OCI-LY7 (cell line): ENCODE measurements at regions not wholly inside any gene's neighbourhood (a gene's known extent, or its start where the extent isn't known, plus 50 kb on each side); places are given as distances from the start of the nearest gene placed in this dataset.

Source experiments
- BruUV-seq: library from RNA; stranded (reverse); fragments of 400-500 nt; replicated peaks from 2 replicates; lab custom pipeline; 2021; lab: Mats Ljungman, UMichigan
- CTCF ChIA-PET: fragments of 300-600 bp; sonication (Branson Sonifier 250); formaldehyde crosslinking; loops from one replicate; lab custom pipeline; 2022; ENCODE audit warnings: antibody characterized with exemption; ENCODE audit not compliant: unreplicated experiment; lab: Charles Lee
- POLR2A ChIA-PET: fragments of 300-600 bp; sonication (Branson Sonifier 250); formaldehyde crosslinking; loops from one replicate; lab custom pipeline; 2022; ENCODE audit warnings: antibody characterized with exemption; lab: Charles Lee
- DNase-seq: peaks from one replicate; pipeline ENCODE4 v3.0.0-alpha.2; 2015; ENCODE audit warnings: low spot score
- H2AFZ ChIP-seq: fragments of 200-600 bp; sonication (generic), shearing (Covaris generic); 2 replicates; pipeline ENCODE4 v1.6.1; 2014; ENCODE audit warnings: mild to moderate bottlenecking, antibody characterized with exemption, low read length, moderate library complexity
- H3K27ac ChIP-seq: fragments of 200-600 bp; sonication (generic); 2 replicates; pipeline ENCODE4 v1.5.1; 2014; ENCODE audit warnings: mixed run types, low read depth, mild to moderate bottlenecking, moderate library complexity, low read length, inconsistent platforms; ENCODE audit not compliant: poor library complexity, severe bottlenecking
- H3K36me3 ChIP-seq: fragments of 200-600 bp; sonication (generic); 2 replicates; pipeline ENCODE4 v1.6.1; 2014; ENCODE audit warnings: mild to moderate bottlenecking, antibody characterized with exemption, low read length, moderate library complexity, mixed read lengths; ENCODE audit not compliant: insufficient read depth
- H3K4me1 ChIP-seq: fragments of 200-600 bp; sonication (generic); 2 replicates; pipeline ENCODE4 v1.5.1; 2014; ENCODE audit warnings: mild to moderate bottlenecking, low read length; ENCODE audit not compliant: insufficient read depth, poor library complexity, severe bottlenecking
- H3K4me2 ChIP-seq: fragments of 200-600 bp; sonication (generic); 2 replicates; pipeline ENCODE4 v1.6.1; 2014; ENCODE audit warnings: mild to moderate bottlenecking, low read length
- H3K4me3 ChIP-seq: fragments of 200-600 bp; sonication (generic); 2 replicates; pipeline ENCODE4 v1.5.1; 2014; ENCODE audit warnings: mild to moderate bottlenecking, low read depth, low read length; ENCODE audit not compliant: poor library complexity, severe bottlenecking
- H3K79me2 ChIP-seq: fragments of 200-600 bp; sonication (generic); 2 replicates; pipeline ENCODE4 v1.6.1; 2016; ENCODE audit warnings: low read depth, mild to moderate bottlenecking, low read length, moderate library complexity, mixed read lengths; ENCODE audit not compliant: insufficient read depth
- H3K9me2 ChIP-seq: fragments of 200-600 bp; sonication (generic); 2 replicates; pipeline ENCODE4 v1.6.1; 2016; ENCODE audit warnings: mild to moderate bottlenecking, low read length, mixed read lengths; ENCODE audit not compliant: insufficient read depth
- H3K9me3 ChIP-seq: fragments of 200-600 bp; sonication (generic); 2 replicates; pipeline ENCODE4 v1.6.1; 2014; ENCODE audit warnings: mild to moderate bottlenecking, mixed run types, low read length, mixed read lengths
- H4K20me1 ChIP-seq: fragments of 200-600 bp; sonication (generic); 2 replicates; pipeline ENCODE4 v1.6.1; 2014; ENCODE audit warnings: mild to moderate bottlenecking, antibody characterized with exemption, low read length, moderate library complexity, mixed read lengths; ENCODE audit not compliant: insufficient read depth
- CTCF ChIP-seq: fragments of 200-600 bp; sonication (generic); conservative IDR thresholded peaks from 2 replicates; pipeline ENCODE4 v1.5.1; 2014; ENCODE audit warnings: mild to moderate bottlenecking, antibody characterized with exemption, low read length, moderate library complexity, mixed read lengths
- EZH2phosphoT487 ChIP-seq: fragments of 200-600 bp; sonication (generic); IDR thresholded peaks from 2 replicates; pipeline ENCODE4 v1.6.1; 2018; ENCODE audit warnings: low read depth, borderline replicate concordance, mild to moderate bottlenecking, mixed run types, antibody characterized with exemption, low read length, moderate library complexity, mixed read lengths
- intact Hi-C: fragments of 100-400 bp; cut with micrococcal nuclease; formaldehyde crosslinking; loops from one replicate; pipeline ENCODE4 v1.10.0; 2022; ENCODE audit not compliant: unreplicated experiment

DNA sequence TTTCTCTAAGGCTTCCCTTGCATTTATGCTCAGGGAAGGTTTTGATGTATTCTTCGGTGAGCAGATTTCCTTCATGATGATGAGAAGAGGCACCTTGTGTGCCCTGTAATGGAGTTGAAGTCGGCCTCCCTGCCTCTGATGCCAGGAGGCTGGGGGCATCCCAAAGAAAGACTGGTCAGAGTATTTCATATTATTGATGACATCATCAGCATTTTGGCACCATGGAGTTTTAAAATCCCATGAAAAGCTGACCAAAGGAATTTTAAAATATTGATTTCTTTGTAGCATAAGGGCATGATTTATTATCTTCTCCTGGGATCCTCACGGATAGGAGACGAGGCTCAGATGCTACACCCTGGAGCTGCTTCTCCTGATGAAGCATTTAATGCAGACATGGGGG is 231.2 kb upstream of the IRX1 start:
- peaks cover 16% of the 10 kb centered on the region for H3K4me1 ChIP-seq
- no peak overlapping the region for H3K4me2 ChIP-seq
- no peaks in the 10 kb centered on the region for H3K9me2 ChIP-seq
- TF ChIP-seq CTCF: no peak
- TF ChIP-seq EZH2phosphoT487: no peak
- H3K79me2 ChIP-seq: no peaks in the 10 kb centered on the region
- no peak overlapping the region for H2AFZ ChIP-seq
- H3K36me3 ChIP-seq: no peaks in the 10 kb centered on the region
- POLR2A ChIA-PET: no interaction called here
- no peak overlapping the region for H3K27ac ChIP-seq
- no peak overlapping the region for H3K4me3 ChIP-seq
- H4K20me1 ChIP-seq: no peaks in the 10 kb centered on the region
- BruUV-seq: no TSS peak
- intact Hi-C loops: no loop called here
- DNase-seq: no peak
- no peaks in the 10 kb centered on the region for H3K9me3 ChIP-seq
- CTCF ChIA-PET: no interaction called here

GRCh38 chr5:3362606-3362910 is 233.1 kb upstream of the IRX1 start:
- Histone ChIP-seq H3K9me2 (no peaks in the 10 kb centered on the region), H3K4me2 (no peak overlapping the region), H2AFZ (no peak overlapping the region), H4K20me1 (no peaks in the 10 kb centered on the region), H3K36me3 (no peaks in the 10 kb centered on the region), H3K4me3 (no peak overlapping the region), H3K79me2 (no peaks in the 10 kb centered on the region), H3K4me1 (peaks cover 16% of the 10 kb centered on the region), H3K27ac (no peak overlapping the region), H3K9me3 (no peaks in the 10 kb centered on the region)
- no TSS peak for BruUV-seq
- TF ChIP-seq CTCF (no peak), EZH2phosphoT487 (no peak)
- DNase-seq: no peak
- CTCF ChIA-PET: no interaction called here
- intact Hi-C loops: no loop called here
- POLR2A ChIA-PET: no interaction called here

DNA sequence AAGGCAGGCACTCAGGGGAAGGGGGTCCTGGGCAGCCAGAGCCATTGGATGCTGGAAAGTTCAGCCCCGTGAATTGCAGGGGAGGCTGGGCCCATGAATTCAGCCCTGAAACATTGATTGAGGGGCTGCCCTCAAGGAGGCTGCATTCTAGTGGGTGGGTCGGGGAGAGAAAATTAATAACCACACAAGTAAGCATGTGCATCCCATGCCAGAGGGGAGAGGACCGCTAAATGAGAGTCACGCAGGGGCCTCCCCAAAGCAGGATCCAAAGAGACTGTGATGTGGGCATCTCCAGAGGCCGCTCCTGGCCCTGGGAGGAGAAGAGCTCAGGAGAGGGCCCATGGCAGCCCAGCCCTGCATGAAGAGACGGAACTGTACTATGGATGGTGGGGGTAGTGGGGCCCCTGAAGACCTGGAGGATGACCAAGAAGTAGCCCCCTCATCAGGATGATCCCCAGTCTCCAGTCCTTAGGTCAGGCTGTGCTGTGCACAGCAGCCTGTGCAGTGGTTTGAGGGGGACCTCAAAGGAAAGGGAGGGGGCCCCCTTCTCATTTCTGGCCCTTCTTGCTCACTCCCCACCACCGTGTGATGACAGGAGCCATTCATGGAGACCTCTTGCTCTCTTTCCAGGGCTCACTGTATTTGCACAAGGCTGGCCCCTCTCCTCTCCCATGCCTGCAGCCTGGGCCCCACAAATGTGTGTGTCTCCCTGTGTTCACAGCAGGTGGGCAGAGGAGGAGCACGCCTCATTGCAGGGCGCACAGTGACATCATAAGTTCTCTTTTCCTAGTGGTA is 233.6 kb upstream of the IRX1 start:
- intact Hi-C loops: no loop called here
- Histone ChIP-seq H3K27ac (no peak overlapping the region), H4K20me1 (no peaks in the 10 kb centered on the region), H3K9me2 (no peaks in the 10 kb centered on the region), H2AFZ (no peak overlapping the region), H3K79me2 (no peaks in the 10 kb centered on the region), H3K4me1 (peaks cover 12% of the 10 kb centered on the region), H3K4me3 (no peak overlapping the region), H3K4me2 (no peak overlapping the region), H3K9me3 (no peaks in the 10 kb centered on the region), H3K36me3 (no peaks in the 10 kb centered on the region)
- TF ChIP-seq EZH2phosphoT487 (no peak), CTCF (no peak)
- ChIA-PET POLR2A (no interaction called here), CTCF (no interaction called here)
- DNase-seq: no peak
- no TSS peak for BruUV-seq
